ENCODE measurements at regions not wholly inside any gene's neighbourhood (a gene's known extent, or its start where the extent isn't known, plus 50 kb on each side); places are given as distances from the start of the nearest gene placed in this dataset.

GRCh38 chr6:165793287-165793825 lies 130.3 kb upstream of the PDE10A start:
- DNase-seq (ENCODE audit: extremely low read depth, insufficient read length) = no peak
- no peak overlapping the region for H3K4me3 ChIP-seq (replicated peaks; ENCODE audit: low read depth, low read length)
- no peak for TF ChIP-seq CTCF (IDR thresholded peaks at IDR 0.05; ENCODE audit: insufficient read depth, low read length, poor library complexity, severe bottlenecking)
- no peaks in the 10 kb centered on the region for H3K36me3 ChIP-seq (ENCODE audit: control insufficient read depth, insufficient read depth, low read length)
- H3K27me3 ChIP-seq (replicated peaks; ENCODE audit: control insufficient read depth, insufficient read depth, low read length) = no peaks in the 10 kb centered on the region; the same call in 1 of the 2 replicates

- Histone ChIP-seq H3K27me3 (replicated peaks; ENCODE audit: control insufficient read depth, insufficient read depth, low read length) (no peaks in the 10 kb centered on the region; the same call in 1 of the 2 replicates), H3K36me3 (ENCODE audit: control insufficient read depth, insufficient read depth, low read length) (no peaks in the 10 kb centered on the region), H3K4me3 (replicated peaks; ENCODE audit: low read depth, low read length) (no peak overlapping the region)
- TF ChIP-seq CTCF (IDR thresholded peaks at IDR 0.05; ENCODE audit: insufficient read depth, low read length, poor library complexity, severe bottlenecking) = no peak
- no peak for DNase-seq (ENCODE audit: extremely low read depth, insufficient read length)
These were observed 128.9 kb upstream of the PDE10A start for GRCh38 chr6:165791876-165792437.

GRCh38 chr6:165791306-165791705 lies 128.3 kb upstream of the PDE10A start:
- Histone ChIP-seq H3K27me3 (replicated peaks; ENCODE audit: control insufficient read depth, insufficient read depth, low read length) (no peaks in the 10 kb centered on the region; the same call in 1 of the 2 replicates), H3K36me3 (ENCODE audit: control insufficient read depth, insufficient read depth, low read length) (no peaks in the 10 kb centered on the region), H3K4me3 (replicated peaks; ENCODE audit: low read depth, low read length) (no peak overlapping the region)
- no peak for TF ChIP-seq CTCF (IDR thresholded peaks at IDR 0.05; ENCODE audit: insufficient read depth, low read length, poor library complexity, severe bottlenecking)
- no peak for DNase-seq (ENCODE audit: extremely low read depth, insufficient read length)

GRCh38 chr6:165782812-165783211 lies 119.8 kb upstream of the PDE10A start:
- no peaks in the 10 kb centered on the region for H3K36me3 ChIP-seq (ENCODE audit: control insufficient read depth, insufficient read depth, low read length)
- H3K4me3 ChIP-seq (replicated peaks; ENCODE audit: low read depth, low read length) = no peak overlapping the region
- no peak for TF ChIP-seq CTCF (IDR thresholded peaks at IDR 0.05; ENCODE audit: insufficient read depth, low read length, poor library complexity, severe bottlenecking)
- H3K27me3 ChIP-seq (replicated peaks; ENCODE audit: control insufficient read depth, insufficient read depth, low read length) = no peaks in the 10 kb centered on the region
- no peak for DNase-seq (ENCODE audit: extremely low read depth, insufficient read length)

- Histone ChIP-seq H3K4me3 (replicated peaks; ENCODE audit: low read depth, low read length) (no peak overlapping the region), H3K36me3 (ENCODE audit: control insufficient read depth, insufficient read depth, low read length) (no peaks in the 10 kb centered on the region), H3K27me3 (replicated peaks; ENCODE audit: control insufficient read depth, insufficient read depth, low read length) (no peaks in the 10 kb centered on the region)
- no peak for DNase-seq (ENCODE audit: extremely low read depth, insufficient read length)
- no peak for TF ChIP-seq CTCF (IDR thresholded peaks at IDR 0.05; ENCODE audit: insufficient read depth, low read length, poor library complexity, severe bottlenecking)
These were observed 119.1 kb upstream of the PDE10A start for GRCh38 chr6:165782134-165782533.

GRCh38 chr6:165777680-165778079 lies 114.6 kb upstream of the PDE10A start:
- Histone ChIP-seq H3K4me3 (replicated peaks; ENCODE audit: low read depth, low read length) (no peak overlapping the region), H3K36me3 (ENCODE audit: control insufficient read depth, insufficient read depth, low read length) (no peaks in the 10 kb centered on the region), H3K27me3 (replicated peaks; ENCODE audit: control insufficient read depth, insufficient read depth, low read length) (no peaks in the 10 kb centered on the region)
- DNase-seq (ENCODE audit: extremely low read depth, insufficient read length) = no peak
- peak; percentile 36 for TF ChIP-seq CTCF (IDR thresholded peaks at IDR 0.05; ENCODE audit: insufficient read depth, low read length, poor library complexity, severe bottlenecking)
